ENCODE measurements at regions not wholly inside any gene's neighbourhood (a gene's known extent, or its start where the extent isn't known, plus 50 kb on each side); places are given as distances from the start of the nearest gene placed in this dataset.
A peak's percentile ranks its signal among the peaks of the same experiment; 100 is the strongest.
"Not testable (repeated sequence)": the region's sequence is repeated elsewhere in the genome, so short reads cannot be mapped to it uniquely, and the experiment has no call there.

DNA sequence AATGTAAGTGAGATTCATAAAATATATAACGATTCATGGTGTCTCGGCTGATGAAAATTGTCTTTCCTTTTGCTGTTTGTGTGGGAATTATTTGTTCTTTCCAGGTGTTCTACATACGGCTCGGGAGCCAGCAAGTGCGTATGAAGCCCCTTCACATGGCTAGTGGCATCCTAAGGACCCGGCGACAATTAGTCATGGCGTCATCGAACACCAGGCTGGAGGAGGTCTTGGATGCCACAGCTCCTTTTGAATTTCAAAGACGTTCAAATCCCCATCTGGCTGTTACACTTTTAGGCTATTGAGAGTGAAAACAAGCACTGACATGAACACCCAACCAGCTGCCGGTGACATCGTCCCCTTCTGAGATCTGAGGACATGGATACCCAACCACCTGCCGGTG lies 397.7 kb upstream of the TNRC6C start:
- ATAC-seq (ENCODE audit: poor library complexity), result no peak
- no peaks in the 10 kb centered on the region for H3K4me1 Mint-ChIP-seq (ENCODE audit: low read depth)
- Histone ChIP-seq H3K9me3 (ENCODE audit: control insufficient read depth in 1 of 2, insufficient read depth in 1 of 2, low read length in 2 of 2) (no peaks in the 10 kb centered on the region), H3K4me3 (ENCODE audit: low read length) (no peak overlapping the region), H3K4me1 (ENCODE audit: insufficient read depth, low read length) (no peaks in the 10 kb centered on the region), H3K36me3 (ENCODE audit: insufficient read depth, low read length) (no peaks in the 10 kb centered on the region), H3K27ac (ENCODE audit: low read depth in 1 of 2, low read length in 2 of 2) (no peak overlapping the region), H3K27me3 (ENCODE audit: control insufficient read depth in 1 of 2, insufficient read depth in 2 of 2, low read length in 2 of 2) (peaks cover 0 to 5% of the 10 kb centered on the region in 2 experiments)
- intact Hi-C loops (cut with DNase I, micrococcal nuclease), result no loop called here
- TF ChIP-seq, protein P1, sequence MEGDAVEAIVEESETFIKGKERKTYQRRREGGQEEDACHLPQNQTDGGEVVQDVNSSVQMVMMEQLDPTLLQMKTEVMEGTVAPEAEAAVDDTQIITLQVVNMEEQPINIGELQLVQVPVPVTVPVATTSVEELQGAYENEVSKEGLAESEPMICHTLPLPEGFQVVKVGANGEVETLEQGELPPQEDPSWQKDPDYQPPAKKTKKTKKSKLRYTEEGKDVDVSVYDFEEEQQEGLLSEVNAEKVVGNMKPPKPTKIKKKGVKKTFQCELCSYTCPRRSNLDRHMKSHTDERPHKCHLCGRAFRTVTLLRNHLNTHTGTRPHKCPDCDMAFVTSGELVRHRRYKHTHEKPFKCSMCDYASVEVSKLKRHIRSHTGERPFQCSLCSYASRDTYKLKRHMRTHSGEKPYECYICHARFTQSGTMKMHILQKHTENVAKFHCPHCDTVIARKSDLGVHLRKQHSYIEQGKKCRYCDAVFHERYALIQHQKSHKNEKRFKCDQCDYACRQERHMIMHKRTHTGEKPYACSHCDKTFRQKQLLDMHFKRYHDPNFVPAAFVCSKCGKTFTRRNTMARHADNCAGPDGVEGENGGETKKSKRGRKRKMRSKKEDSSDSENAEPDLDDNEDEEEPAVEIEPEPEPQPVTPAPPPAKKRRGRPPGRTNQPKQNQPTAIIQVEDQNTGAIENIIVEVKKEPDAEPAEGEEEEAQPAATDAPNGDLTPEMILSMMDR (IDR thresholded peaks at IDR 0.05), result no peak
- CTCF ChIA-PET, result no interaction called here
- POLR2A ChIA-PET, result no interaction called here
- H3K9me3 Mint-ChIP-seq, result no peaks in the 10 kb centered on the region
- no peaks in the 10 kb centered on the region for H3K36me3 Mint-ChIP-seq (ENCODE audit: low read depth)
- no peak for DNase-seq
- no peak overlapping the region for H3K27ac Mint-ChIP-seq
- no peaks in the 10 kb centered on the region for H3K27me3 Mint-ChIP-seq
- H3K4me3 Mint-ChIP-seq, result no peak overlapping the region

DNA sequence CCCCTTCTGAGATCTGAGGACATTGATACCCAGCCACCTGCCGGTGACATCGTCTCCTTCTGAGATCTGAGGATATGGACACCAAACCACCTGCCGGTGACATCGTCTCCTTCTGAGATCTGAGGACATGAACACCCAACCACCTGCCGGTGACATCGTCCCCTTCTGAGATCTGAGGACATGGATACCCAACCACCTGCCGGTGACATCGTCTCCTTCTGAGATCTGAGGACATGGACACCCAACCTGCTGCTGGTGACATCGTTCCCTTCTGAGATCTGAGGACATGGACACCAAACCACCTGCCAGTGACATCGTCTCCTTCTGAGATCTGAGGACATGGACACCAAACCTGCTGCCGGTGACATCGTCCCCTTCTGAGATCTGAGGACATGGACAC lies 396.1 kb upstream of the TNRC6C start:
- H3K27ac Mint-ChIP-seq; H3K4me1 ChIP-seq (ENCODE audit: insufficient read depth, low read length); H3K9me3 ChIP-seq (ENCODE audit: control insufficient read depth in 1 of 2, insufficient read depth in 1 of 2, low read length in 2 of 2); H3K4me3 ChIP-seq (ENCODE audit: low read length); H3K4me1 Mint-ChIP-seq (ENCODE audit: low read depth); POLR2A ChIA-PET; H3K27me3 ChIP-seq (ENCODE audit: control insufficient read depth in 1 of 2, insufficient read depth in 2 of 2, low read length in 2 of 2); H3K36me3 Mint-ChIP-seq (ENCODE audit: low read depth); CTCF ChIA-PET; ATAC-seq (ENCODE audit: poor library complexity); H3K36me3 ChIP-seq (ENCODE audit: insufficient read depth, low read length); H3K27ac ChIP-seq (ENCODE audit: low read depth in 1 of 2, low read length in 2 of 2); H3K4me3 Mint-ChIP-seq; H3K9me3 Mint-ChIP-seq; intact Hi-C loops (cut with DNase I, micrococcal nuclease); H3K27me3 Mint-ChIP-seq: not testable (repeated sequence)
- DNase-seq, result peak in 1 of 14 experiments; percentile 33

DNA sequence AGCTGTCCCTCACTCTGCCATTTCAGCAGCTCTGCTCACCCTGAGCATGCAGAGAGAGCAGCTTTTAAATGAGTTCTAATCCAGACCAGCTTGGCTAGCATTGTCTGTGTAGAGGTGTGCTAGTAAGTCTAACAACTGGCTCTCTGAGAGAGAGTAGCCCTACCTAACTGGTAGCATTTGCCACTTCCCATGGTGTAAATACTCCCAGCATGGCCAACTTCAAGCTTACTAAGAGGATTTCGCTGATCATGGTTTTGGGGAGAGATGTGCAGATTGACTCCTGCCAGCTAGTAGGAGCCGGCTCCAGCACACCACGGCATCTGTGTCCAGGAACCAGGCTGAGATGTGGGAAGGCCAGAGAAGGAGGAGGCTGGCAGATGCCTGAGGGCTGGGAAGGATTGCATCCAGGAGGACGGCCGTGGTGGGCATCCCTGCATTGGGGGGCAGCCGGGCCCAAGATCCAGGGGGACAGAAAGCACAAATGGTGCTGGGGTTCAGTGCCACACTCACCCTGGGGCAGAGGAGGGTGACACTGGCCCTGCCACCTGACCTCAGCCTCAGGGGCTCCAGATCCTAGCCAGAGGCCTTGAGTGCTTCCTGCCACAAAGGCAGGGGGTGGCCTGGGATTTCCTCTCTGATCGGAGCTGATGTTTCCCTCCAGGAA lies 394.9 kb upstream of the TNRC6C start:
- H3K4me1 ChIP-seq (ENCODE audit: insufficient read depth, low read length), result no peaks in the 10 kb centered on the region
- H3K27me3 ChIP-seq (ENCODE audit: control insufficient read depth in 1 of 2, insufficient read depth in 2 of 2, low read length in 2 of 2), result no peaks in the 10 kb centered on the region
- no peak overlapping the region for H3K4me3 ChIP-seq (ENCODE audit: low read length)
- H3K36me3 ChIP-seq (ENCODE audit: insufficient read depth, low read length), result no peaks in the 10 kb centered on the region
- Mint-ChIP-seq H3K36me3 (ENCODE audit: low read depth) (no peaks in the 10 kb centered on the region), H3K9me3 (no peaks in the 10 kb centered on the region), H3K4me3 (no peak overlapping the region), H3K27ac (no peak overlapping the region), H3K4me1 (ENCODE audit: low read depth) (no peaks in the 10 kb centered on the region), H3K27me3 (no peaks in the 10 kb centered on the region)
- CTCF ChIA-PET, result no interaction called here
- ATAC-seq (ENCODE audit: poor library complexity), result no peak
- no peak overlapping the region for H3K27ac ChIP-seq (ENCODE audit: low read depth in 1 of 2, low read length in 2 of 2)
- intact Hi-C loops (cut with DNase I, micrococcal nuclease), result no loop called here
- TF ChIP-seq, protein P1 (IDR thresholded peaks at IDR 0.05), result no peak
- H3K9me3 ChIP-seq (ENCODE audit: control insufficient read depth in 1 of 2, insufficient read depth in 1 of 2, low read length in 2 of 2), result no peaks in the 10 kb centered on the region
- no peak for DNase-seq
- POLR2A ChIA-PET, result interaction anchor here (0.8 kb wide), 1 partner anchor 9 kb away, joined by 3 read pairs; no protein-coding TSS in a partner anchor

DNA sequence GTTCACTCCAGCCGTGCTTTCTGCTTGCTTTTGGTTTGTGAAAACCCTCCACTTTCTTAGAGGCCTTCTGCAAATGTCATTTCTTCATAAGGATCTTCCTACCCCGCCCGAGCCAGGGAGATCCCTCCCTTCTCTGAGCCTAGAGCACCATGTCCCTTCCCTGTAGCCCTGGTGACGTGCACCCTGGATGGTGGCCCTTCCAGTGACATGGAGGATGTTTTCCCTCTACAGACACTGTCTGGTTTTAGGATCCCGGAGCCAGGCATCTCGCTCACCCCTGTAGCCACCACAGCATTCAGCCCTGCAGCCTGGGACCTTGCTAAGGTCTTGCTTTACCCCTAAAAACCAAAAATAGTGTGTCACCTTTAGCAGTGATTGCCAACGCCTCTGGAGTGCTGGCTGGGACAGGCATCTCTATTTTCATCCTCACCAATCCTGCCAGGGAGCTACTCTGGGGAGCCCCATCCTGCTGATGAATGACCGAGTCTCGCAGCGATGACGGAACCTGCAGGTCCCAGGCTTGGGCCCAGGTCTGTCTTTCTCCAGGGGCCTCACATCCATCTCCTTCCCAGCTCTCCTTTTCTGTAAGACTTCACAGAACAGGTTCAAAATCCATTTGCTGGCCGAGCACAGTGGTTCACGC lies 394.1 kb upstream of the TNRC6C start:
- H3K4me1 ChIP-seq (ENCODE audit: insufficient read depth, low read length), result no peaks in the 10 kb centered on the region
- Mint-ChIP-seq H3K27me3 (peaks cover under 1% of the 10 kb centered on the region), H3K9me3 (no peaks in the 10 kb centered on the region), H3K4me3 (no peak overlapping the region), H3K27ac (no peak overlapping the region), H3K4me1 (ENCODE audit: low read depth) (no peaks in the 10 kb centered on the region), H3K36me3 (ENCODE audit: low read depth) (no peaks in the 10 kb centered on the region)
- ATAC-seq (ENCODE audit: poor library complexity), result no peak
- POLR2A ChIA-PET, result no interaction called here
- CTCF ChIA-PET, result no interaction called here
- no peak overlapping the region for H3K4me3 ChIP-seq (ENCODE audit: low read length)
- H3K36me3 ChIP-seq (ENCODE audit: insufficient read depth, low read length), result no peaks in the 10 kb centered on the region
- no peaks in the 10 kb centered on the region for H3K9me3 ChIP-seq (ENCODE audit: control insufficient read depth in 1 of 2, insufficient read depth in 1 of 2, low read length in 2 of 2)
- no peak overlapping the region for H3K27ac ChIP-seq (ENCODE audit: low read depth in 1 of 2, low read length in 2 of 2)
- TF ChIP-seq, protein P1 (IDR thresholded peaks at IDR 0.05), result no peak
- no peaks in the 10 kb centered on the region for H3K27me3 ChIP-seq (ENCODE audit: control insufficient read depth in 1 of 2, insufficient read depth in 2 of 2, low read length in 2 of 2)
- no peak for DNase-seq
- intact Hi-C loops (cut with DNase I, micrococcal nuclease), result no loop called here
